Testis (tissue), 2 donors: ENCODE measurements at regions not wholly inside any gene's neighbourhood (a gene's known extent, or its start where the extent isn't known, plus 50 kb on each side); places are given as distances from the start of the nearest gene placed in this dataset.
"Not testable (repeated sequence)": the region's sequence is repeated elsewhere in the genome, so short reads cannot be mapped to it uniquely, and the experiment has no call there.

Experiments used
- DNase-seq: peaks from one replicate; pipeline ENCODE4 v3.0.0-alpha.2; 2019
- H3K27ac ChIP-seq, 2 donors: fragments of 200-600 bp; sonication (generic); one replicate each; pipeline ENCODE4 v1.5.1; 2019
- H3K27me3 ChIP-seq: fragments of 200-600 bp; sonication (generic); one replicate; pipeline ENCODE4 v1.5.1; 2019
- H3K36me3 ChIP-seq: fragments of 200-600 bp; sonication (generic); one replicate; pipeline ENCODE4 v1.5.1; 2017; ENCODE audit warnings: low read depth; ENCODE audit errors: missing control alignments
- H3K4me1 ChIP-seq: fragments of 200-600 bp; sonication (generic); one replicate; pipeline ENCODE4 v1.5.1; 2019
- H3K4me3 ChIP-seq, 2 donors: fragments of 200-600 bp; sonication (generic); one replicate each; pipeline ENCODE4 v1.5.1; 2017 to 2019
- H3K9me3 ChIP-seq: fragments of 200-600 bp; sonication (generic); one replicate; pipeline ENCODE4 v1.5.1; 2017
- POLR2A ChIP-seq: fragments of 450-650 bp; IDR thresholded peaks from one replicate; pipeline ENCODE4 v1.6.1; 2017; ENCODE audit warnings: antibody characterized with exemption, mild to moderate bottlenecking, moderate library complexity
- WGBS, 2 donors: methylation state at CpG; one replicate each; pipeline ENCODE4 v1.1.5; 2018; 5-methylcytosine and 5-hydroxymethylcytosine counted together
- intact Hi-C: fragments of 100-400 bp; cut with DNase I; formaldehyde crosslinking; loops from one replicate; pipeline ENCODE4 v1.15.1; 2023; ENCODE audit warnings: low total_unique reads
- TF ChIP-seq, protein P1 (sequence below), 3 experiments: fragments of 450-650 bp in 2 of 3; fragments of 200-600 bp in 1 of 3; sonication (generic) in 1 of 3; IDR thresholded peaks; one replicate each; pipeline ENCODE4 v1.5.1; 2016 to 2019; ENCODE audit warnings: antibody characterized with exemption in 3 of 3, mild to moderate bottlenecking in 2 of 3, moderate library complexity in 1 of 3

DNA sequence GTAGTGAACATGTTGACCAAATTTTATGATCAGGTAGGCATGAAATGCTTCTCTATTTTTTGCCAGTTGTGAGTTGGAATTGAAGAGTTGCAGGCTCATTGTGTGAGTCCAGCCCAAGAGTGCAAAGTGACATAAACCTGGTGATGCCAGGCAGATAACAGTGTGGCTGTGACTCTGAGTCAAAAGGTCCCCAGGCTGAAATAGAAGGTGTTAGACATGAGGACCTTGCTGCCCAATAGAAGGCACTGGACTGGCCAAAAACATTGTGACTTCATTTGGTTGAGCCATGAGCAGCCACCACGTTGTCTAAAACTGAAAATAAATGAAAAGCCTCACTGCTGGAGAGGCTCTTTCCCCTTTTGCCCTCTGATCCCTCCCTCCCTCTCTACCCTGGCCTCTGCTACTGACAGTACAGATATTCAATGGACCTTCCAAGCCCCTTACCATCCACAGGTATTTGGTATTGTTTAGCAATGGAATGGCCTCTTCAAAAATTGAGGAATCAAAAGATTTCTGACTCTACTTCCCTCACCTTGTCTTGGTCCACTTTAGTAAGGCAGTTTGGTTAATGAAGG lies 67.8 kb upstream of the ABCD3 start:
- WGBS, 2 donors, result 31 to 56% methylated on average over 1 of the region's 1 CpG
- no peak for DNase-seq
- intact Hi-C loops, result no loop called here

DNA sequence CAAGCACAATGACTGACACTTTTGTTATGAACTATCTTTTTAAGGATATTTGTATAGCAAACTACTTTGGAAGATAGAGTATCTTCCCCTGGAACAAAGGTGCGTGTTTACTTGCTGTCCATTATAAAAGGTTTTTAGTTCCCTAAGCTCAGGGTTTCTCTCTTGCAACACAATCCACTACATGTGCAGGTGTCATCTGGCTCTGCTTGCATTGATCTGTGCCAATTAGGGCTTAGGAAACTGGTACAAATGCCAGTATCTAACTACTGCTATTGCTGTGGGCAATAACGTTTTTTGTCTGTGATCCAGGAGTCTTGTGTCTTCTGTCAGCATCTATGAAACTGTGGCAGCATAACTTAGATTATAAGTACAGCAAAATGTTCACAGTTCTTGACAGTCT lies 68.3 kb upstream of the ABCD3 start:
- WGBS, 2 donors, result 79 to 88% methylated on average over 2 of the region's 2 CpGs
- intact Hi-C loops, result no loop called here
- Histone ChIP-seq H3K27ac (no peak overlapping the region), H3K4me1 (no peaks in the 10 kb centered on the region), H3K36me3 (no peaks in the 10 kb centered on the region), H3K27me3 (no peaks in the 10 kb centered on the region), H3K4me3 (no peak overlapping the region), H3K9me3 (no peaks in the 10 kb centered on the region)
- no peak for DNase-seq
- TF ChIP-seq, protein P1, sequence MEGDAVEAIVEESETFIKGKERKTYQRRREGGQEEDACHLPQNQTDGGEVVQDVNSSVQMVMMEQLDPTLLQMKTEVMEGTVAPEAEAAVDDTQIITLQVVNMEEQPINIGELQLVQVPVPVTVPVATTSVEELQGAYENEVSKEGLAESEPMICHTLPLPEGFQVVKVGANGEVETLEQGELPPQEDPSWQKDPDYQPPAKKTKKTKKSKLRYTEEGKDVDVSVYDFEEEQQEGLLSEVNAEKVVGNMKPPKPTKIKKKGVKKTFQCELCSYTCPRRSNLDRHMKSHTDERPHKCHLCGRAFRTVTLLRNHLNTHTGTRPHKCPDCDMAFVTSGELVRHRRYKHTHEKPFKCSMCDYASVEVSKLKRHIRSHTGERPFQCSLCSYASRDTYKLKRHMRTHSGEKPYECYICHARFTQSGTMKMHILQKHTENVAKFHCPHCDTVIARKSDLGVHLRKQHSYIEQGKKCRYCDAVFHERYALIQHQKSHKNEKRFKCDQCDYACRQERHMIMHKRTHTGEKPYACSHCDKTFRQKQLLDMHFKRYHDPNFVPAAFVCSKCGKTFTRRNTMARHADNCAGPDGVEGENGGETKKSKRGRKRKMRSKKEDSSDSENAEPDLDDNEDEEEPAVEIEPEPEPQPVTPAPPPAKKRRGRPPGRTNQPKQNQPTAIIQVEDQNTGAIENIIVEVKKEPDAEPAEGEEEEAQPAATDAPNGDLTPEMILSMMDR (IDR thresholded peaks at IDR 0.05), result no peak
- no peak for TF ChIP-seq POLR2A

More for the DNA sequence above, 67.8 kb upstream of the ABCD3 start:
- no peak overlapping the region for H3K4me3 ChIP-seq
- TF ChIP-seq, protein P1 (IDR thresholded peaks at IDR 0.05), result no peak
- TF ChIP-seq POLR2A, result no peak
- H3K9me3 ChIP-seq, result no peaks in the 10 kb centered on the region
- H3K27ac ChIP-seq, result no peak overlapping the region
- H3K27me3 ChIP-seq, result no peaks in the 10 kb centered on the region
- no peaks in the 10 kb centered on the region for H3K36me3 ChIP-seq
- no peaks in the 10 kb centered on the region for H3K4me1 ChIP-seq

DNA sequence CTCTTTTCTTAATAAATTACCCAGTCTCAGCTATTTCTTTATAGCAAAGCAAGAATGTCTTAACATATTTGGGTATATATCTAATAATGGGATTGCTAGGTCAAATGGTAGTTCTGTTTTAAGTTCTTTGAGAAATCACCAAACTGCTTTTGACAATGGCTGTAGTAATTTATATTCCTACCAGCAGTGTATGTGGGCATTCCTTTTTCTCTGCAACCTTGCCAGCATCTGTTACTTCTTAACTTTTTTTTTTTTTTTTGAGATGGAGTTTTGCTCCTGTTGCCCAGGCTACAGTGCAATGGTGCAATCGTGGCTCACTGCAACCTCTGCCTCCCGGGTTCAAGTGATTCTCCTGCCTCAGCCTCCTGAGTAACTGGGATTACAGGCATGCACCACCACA lies 69.8 kb upstream of the ABCD3 start:
- intact Hi-C loops, H3K27ac ChIP-seq, H3K9me3 ChIP-seq, H3K27me3 ChIP-seq, H3K4me3 ChIP-seq, H3K4me1 ChIP-seq, DNase-seq, H3K36me3 ChIP-seq: not testable (repeated sequence)
- 92 to 97% methylated on average over 2 of the region's 2 CpGs for WGBS, 2 donors

DNA sequence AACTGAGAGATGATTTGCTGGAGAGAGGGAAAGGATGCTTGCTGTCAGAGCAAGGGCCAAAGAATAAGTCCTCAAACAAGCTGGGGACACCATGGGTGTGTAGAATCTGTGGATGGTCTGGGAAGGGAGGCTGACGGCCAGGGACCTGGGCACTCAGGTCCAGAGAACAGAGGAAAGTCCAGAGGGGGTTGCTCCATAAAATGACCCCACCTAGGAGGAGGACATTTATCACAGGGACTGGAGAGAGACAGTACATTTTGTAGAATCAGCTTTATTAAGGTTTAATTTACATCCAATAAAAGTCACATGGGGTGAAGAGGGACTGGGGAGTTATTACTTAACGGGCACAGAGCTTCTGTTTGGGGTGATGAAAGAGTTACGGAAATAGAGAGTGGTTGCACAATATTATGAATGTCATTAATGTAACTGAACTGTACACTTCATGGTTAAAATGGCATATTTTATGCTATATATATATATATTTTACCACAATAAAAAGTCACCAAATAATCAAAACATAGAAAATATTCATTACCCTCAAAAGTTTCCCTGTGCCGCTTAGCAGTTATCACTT lies 73.0 kb upstream of the ABCD3 start:
- 83 to 88% methylated on average over 4 of the region's 4 CpGs for WGBS, 2 donors

DNA sequence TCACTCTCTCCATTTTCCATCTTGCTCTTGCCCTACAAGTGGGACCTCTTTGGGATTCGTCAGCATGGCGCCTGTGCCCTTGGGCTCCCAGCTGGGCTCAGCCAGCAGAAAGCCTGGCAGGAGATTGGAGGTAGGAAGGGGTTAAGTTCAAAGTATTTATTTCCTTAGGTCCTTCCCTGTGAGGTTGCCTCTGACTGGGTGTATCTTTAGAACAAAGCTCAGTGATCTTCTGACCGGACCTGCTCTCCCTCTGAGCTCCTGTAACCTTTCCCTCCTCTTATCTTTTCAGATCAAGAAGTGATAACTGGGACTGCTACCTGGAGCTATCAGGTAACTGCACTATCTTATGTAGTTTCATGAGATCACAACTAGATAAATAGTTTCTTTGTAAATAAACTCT lies 75.8 kb upstream of the ABCD3 start:
- 82 to 93% methylated on average over 3 of the region's 3 CpGs for WGBS, 2 donors

More for the DNA sequence above, 73.0 kb upstream of the ABCD3 start:
- Histone ChIP-seq H3K36me3 (no peaks in the 10 kb centered on the region), H3K9me3 (no peaks in the 10 kb centered on the region), H3K4me1 (no peaks in the 10 kb centered on the region), H3K27ac (no peak overlapping the region), H3K27me3 (no peaks in the 10 kb centered on the region), H3K4me3 (no peak overlapping the region)
- intact Hi-C loops, result no loop called here
- no peak for TF ChIP-seq POLR2A
- TF ChIP-seq, protein P1 (IDR thresholded peaks at IDR 0.05), result no peak
- DNase-seq, result no peak

More for the DNA sequence above, 75.8 kb upstream of the ABCD3 start:
- intact Hi-C loops, result no loop called here
- no peaks in the 10 kb centered on the region for H3K9me3 ChIP-seq
- H3K27me3 ChIP-seq, result no peaks in the 10 kb centered on the region
- H3K4me3 ChIP-seq, result no peak overlapping the region
- no peak overlapping the region for H3K27ac ChIP-seq
- no peaks in the 10 kb centered on the region for H3K36me3 ChIP-seq
- no peak for DNase-seq
- H3K4me1 ChIP-seq, result no peaks in the 10 kb centered on the region
- TF ChIP-seq, protein P1 (IDR thresholded peaks at IDR 0.05), result no peak
- TF ChIP-seq POLR2A, result no peak
